H4 (cell line): ENCODE measurements at regions not wholly inside any gene's neighbourhood (a gene's known extent, or its start where the extent isn't known, plus 50 kb on each side); places are given as distances from the start of the nearest gene placed in this dataset.

Experiments used
- DNase-seq: peaks from one replicate; pipeline ENCODE4 v3.0.0-alpha.2; 2015; ENCODE audit warnings: low spot score

- DNase-seq, result no peak
Observed at GRCh38 chr3:152054315-152054714, 180.9 kb downstream of the SUCNR1 start.

- no peak for DNase-seq
Observed at GRCh38 chr3:152056073-152056472, 182.6 kb downstream of the SUCNR1 start.

GRCh38 chr3:152056481-152056880 lies 183.0 kb downstream of the SUCNR1 start:
- DNase-seq, result no peak

DNA sequence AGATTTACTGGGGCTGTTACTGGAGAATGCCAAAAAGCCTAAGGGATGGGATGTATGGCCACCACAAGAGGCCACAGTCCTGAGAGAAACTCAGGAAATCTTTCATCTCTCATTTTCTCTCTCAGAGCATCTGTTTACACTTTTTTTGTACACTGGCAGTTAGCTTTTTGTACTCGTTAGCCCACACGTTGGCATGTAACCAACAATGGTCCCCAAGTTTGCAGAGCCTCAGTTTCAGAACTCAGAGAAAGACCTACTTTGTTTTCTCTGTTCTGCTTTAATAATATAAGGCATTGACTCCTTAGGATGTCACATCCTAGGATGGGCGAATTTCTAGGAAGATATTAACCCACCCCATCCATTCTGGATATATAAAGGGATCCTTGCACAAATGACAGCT lies 183.5 kb downstream of the SUCNR1 start:
- no peak for DNase-seq

GRCh38 chr3:152058856-152059255 lies 185.4 kb downstream of the SUCNR1 start:
- no peak for DNase-seq

- peak; percentile 90 for DNase-seq
Observed at GRCh38 chr3:152060701-152061100, 187.3 kb downstream of the SUCNR1 start.

- DNase-seq, result no peak
Observed at GRCh38 chr3:152061296-152061695, 187.9 kb downstream of the SUCNR1 start.

GRCh38 chr3:152069871-152070270 lies 196.4 kb downstream of the SUCNR1 start:
- no peak for DNase-seq

- no peak for DNase-seq
Observed at GRCh38 chr3:152071315-152071714, 197.4 kb upstream of the MBNL1 start.

- peak; percentile 64 for DNase-seq
Observed at GRCh38 chr3:152071924-152072323, 196.8 kb upstream of the MBNL1 start.

DNA sequence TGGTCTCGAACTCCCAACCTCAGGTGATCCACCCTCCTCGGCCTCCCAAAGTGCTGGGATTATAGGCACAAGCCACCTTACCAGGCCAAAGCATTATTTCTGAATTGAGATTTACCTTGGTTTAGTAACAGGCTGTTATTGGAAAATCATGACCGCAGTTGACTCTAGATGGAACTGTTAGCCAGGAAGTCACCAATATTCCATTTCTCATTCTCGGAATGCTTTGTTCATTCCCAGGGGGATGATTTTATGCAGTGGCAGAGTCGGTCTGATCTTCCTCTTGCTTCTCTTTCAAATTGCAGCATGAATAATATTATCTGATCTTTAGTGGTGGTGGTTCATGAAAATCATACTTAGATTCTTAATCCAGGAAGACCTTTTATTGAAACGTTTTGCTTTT lies 195.5 kb upstream of the MBNL1 start:
- DNase-seq, result peak; percentile 25

- DNase-seq, result no peak
Observed at GRCh38 chr3:152076148-152076547, 192.6 kb upstream of the MBNL1 start.

GRCh38 chr3:152079980-152080379 lies 188.7 kb upstream of the MBNL1 start:
- no peak for DNase-seq

- no peak for DNase-seq
Observed at GRCh38 chr3:152083135-152083534, 185.6 kb upstream of the MBNL1 start.

DNA sequence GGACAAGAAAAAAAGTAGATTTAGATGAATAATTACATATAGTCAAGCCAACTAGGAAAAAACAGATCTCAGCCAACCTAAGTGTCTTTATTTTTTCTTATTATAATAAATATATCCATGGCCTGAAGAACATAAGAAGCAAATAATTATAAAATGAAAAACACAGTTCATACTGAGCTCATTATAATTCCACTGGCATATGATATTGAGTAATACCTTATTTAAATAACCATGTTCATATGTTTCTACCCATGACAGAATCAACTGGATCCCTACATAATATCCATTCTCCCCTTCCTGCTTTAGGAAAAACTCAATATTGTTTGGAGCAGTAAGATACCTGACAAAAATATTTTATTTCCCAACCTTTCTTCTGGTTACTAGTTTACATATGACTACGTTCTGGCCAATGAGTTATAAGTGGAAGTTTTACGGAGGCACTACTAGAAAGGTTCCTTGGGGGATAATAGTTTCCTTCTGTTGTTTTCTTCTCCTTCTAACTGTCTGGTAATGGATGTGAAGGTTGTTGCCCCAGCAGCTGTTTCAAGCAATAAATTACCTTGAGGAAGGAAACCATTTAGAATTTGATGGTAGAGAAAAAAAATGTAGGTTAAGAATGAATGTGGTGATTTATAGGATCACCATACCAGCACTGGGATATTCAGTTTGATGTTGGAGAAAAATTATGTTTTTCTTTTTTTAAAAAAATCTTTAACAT lies 184.1 kb upstream of the MBNL1 start:
- no peak for DNase-seq

- no peak for DNase-seq
Observed at GRCh38 chr3:152087153-152087552, 181.6 kb upstream of the MBNL1 start.

- DNase-seq, result no peak
Observed at GRCh38 chr3:152089528-152089927, 179.2 kb upstream of the MBNL1 start.

- no peak for DNase-seq
Observed at GRCh38 chr3:152091725-152092124, 177.0 kb upstream of the MBNL1 start.

- DNase-seq, result no peak
Observed at GRCh38 chr3:152093901-152094300, 174.8 kb upstream of the MBNL1 start.

DNA sequence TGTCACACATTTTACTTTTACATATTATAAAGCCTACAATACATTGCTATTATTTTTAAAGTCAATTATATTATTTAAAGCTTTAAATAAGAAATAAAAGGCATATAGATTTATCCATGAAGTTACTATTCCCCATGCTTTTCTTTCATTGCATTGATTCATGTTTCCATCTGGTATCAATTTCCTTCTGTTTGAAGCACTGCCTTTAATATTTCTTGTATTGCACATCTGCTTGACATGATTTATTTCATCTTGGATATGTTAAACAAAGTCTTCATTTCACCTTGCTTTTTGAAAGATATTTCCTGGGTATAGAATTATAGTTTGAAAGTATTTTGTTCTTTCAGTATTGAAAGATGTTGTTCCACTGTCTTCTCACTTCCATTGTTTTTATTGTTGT lies 174.3 kb upstream of the MBNL1 start:
- DNase-seq, result no peak

DNA sequence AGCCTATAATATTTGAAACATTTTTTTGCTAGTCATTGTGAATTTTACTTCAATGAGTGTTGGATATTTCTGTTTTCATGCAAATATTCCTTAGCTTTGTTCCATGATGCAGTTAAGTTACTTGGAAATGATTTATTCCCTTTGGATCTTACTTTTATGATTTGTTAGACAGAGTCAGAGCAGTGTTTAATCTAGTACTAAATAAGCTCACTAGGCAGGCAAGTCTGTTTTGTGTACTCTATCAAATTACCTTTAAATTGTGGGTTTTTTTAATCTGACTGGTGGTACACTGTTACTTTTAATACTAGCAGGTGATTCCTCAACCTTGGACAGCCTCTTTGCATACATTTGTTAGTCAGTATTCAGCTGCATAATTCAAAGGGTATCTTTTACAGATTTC lies 173.3 kb upstream of the MBNL1 start:
- no peak for DNase-seq

DNA sequence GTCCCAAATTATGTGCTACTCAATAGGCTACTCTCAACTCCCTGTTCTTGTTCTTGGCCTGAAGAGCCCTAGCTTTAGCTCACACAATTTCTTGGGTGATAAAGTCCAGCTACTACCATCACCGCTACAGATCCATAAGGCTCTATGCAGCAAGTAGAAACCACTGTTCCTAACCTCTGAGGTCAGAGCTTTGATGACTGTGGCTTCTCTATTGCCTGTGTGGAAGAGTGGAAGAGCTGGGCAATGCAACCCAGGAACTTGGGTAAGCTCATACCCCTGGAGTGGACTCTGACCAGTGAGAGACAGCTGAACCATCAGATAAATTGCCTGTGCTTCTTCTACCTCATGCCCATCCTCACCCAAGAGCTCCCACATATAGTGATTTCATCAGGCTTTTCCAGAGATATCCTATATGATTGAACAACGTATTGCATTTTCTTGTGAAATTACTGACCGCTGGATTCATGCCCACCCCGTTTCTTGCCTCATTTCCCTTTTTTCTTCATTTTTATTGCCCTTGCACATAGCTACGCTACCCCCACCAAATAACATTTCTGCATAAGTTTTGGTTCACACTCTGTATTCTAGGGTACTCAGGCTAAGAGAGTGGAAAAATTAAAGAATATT lies 172.3 kb upstream of the MBNL1 start:
- no peak for DNase-seq

DNA sequence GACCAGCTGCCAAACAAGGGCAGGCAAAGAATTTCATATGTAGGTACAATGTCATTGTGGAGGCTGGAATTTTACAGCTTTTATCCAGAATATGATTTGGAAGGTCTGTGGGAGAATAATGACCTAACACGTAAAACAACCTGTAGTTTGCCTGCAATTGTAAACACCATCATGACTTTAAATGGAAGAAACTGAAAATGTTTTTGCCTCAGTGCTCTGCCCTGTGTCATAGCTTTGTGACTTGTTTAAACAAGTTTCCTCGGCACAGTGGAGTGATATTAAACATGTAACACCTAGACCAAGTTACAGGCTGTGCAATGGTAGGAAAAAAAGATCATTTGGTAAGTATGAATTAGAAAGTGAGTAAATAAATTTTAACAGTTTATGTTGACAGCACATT lies 171.6 kb upstream of the MBNL1 start:
- no peak for DNase-seq

DNA sequence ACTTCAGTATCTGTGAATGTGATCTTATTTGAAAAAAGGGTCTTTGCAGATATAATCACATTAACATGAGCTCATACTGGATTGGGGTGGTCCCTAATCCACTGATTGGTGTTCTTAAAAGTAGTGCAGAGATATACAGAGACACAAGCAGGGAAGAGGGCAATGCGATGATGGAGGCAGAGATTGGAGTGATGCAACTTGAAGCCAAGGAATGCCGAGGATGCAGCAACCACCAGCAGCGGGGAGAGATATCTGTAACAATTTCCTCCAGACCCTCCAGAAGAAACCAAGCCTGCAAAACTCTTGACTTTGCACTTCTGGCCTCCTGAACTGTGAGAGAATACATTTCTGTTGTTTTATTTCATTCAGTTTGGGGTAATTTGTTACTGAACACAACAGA lies 171.0 kb upstream of the MBNL1 start:
- DNase-seq, result no peak
